ENCODE measurements at regions not wholly inside any gene's neighbourhood (a gene's known extent, or its start where the extent isn't known, plus 50 kb on each side); places are given as distances from the start of the nearest gene placed in this dataset.

DNA sequence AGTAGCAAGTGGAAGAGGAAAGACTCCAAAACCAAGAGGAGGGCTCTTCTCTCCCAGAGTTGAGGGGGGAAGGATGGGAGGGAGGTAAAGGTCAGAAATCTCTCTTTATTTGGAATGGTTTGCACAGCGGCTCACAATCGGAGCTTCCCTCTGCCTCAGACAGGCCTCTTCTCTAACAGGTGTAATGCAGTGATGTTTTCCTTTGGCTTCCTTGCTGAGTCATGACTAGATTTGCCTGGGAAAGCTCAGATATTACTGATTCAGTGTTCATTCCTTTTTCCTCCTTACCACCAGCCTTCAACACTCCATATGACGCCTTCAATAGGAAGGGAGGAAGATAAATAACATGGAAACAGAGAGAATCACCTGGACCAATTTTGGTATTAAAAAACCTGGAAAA, 136.6 kb downstream of the RNF152 start:
- no peak for DNase-seq

DNA sequence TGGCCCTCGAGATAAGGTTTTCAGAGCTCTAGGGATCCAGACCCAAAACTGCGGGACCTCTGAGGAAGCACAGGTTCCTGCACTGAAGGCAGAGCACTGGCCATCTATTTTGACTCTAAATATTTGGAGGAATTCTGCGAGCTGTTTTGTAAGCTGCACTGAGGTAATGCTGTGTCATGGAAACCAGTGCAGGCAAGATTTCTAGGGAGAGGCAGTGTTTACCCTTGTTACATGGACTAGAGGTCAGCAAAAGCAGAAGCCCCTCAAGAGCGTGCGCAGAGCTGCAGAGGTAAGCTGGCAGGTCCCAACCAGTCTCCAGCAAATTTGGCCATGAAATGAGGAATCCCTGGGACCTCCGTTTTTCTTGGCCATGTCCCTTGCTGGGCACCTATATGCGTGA, 137.3 kb downstream of the RNF152 start:
- no peak for DNase-seq

DNA sequence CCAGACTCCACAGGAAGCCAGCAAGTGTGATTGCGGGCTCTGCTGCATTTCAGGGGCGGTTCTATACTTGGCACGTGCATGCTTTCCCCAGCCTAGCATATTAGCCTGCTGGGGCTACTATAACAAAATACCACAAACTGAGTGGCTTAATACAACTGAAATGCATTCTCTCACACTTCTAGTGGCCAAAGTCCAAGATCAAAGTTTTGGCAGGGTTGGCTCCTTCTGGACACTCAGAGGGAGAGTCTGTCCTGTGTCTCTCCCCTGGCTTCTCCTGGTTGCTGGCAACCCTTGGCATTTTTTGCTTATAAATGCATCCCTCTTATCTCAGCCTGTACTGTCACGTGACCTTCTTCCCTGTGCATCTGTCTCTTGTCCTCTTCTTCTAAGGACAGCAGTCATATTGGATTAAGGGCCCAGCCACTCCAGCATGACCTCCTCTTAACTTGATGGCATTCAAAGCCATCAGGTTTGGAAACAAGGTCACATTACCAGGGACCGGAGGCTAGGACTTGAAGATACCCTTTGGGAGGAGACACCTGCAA, 138.7 kb downstream of the RNF152 start:
- no peak for DNase-seq

DNA sequence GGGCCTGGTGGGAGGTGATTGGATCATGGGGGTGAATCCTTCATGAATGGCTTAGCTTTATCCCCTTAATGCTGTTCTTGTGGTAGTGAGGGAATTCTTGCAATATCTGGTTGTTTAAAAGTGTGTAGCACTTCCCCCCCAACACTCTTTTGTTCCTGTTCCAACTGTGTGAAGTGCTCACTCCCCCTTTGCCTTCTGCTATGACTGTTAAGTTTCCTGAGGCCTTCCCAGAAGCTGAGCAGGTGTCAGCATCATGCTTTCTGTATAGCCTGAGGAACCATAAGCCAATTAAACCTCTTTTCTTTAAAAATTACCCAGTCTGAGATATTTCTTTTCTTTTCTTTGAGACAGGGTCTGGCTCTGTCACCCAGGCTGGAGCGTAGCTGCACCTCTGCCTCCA, 139.4 kb downstream of the RNF152 start:
- DNase-seq: no peak

DNA sequence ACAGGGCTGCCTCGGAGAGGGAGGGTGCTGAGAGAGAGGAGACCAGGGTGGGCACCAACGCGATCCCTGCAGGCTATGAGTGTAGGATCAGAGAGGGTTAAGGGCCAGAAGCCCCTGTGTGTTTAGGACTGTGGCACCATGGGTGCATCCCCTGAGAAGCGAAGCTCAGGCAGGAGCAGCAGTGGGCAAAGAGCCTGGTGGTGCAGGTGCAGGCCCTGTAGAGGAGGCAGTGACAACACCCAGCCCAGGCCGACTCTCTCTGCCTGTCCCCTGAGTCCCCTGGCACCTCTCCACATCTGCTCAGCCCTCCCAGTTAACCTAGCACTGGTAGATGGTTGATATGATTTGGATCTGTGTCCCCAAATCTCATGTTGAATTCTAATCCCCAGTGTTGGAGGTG, 139.8 kb downstream of the RNF152 start:
- no peak for DNase-seq

DNA sequence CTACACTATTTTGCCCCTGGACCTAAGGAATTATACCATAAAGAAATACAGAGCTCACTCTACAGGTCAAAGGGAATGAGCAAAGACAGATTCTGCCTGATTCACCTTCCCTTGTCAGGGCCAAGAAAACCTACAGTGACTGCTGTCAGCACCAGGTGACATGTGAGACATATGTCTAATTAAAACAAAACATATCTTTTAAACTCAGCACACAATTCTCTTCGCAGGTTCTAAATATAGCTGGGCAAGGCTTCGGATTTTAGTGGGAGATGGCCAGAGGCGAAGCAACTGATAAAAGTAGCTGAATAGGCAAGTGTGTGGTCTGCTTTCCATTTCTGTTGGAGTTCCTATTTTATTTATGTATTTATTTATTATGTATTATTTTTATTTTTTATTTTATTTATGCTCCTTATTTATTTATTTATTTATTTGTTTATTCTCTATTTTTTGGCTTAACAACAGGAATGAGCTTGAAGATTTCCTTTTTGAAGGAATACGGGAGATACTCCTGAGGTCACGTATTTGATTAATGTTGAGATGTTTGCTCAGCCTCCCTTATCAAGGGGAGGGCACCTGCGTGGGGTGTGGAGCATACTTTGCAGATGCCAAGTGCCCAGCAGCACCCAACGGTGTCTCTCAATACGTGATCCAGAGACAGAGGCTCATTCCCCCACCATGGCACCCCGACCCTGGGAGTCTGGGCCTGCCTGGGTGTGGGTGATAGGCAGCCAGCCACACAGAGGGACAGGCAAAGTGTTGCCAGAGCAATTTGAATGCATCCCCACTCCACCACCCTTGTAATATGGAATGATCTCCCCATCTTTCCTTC, 141.8 kb downstream of the RNF152 start:
- DNase-seq: no peak

DNA sequence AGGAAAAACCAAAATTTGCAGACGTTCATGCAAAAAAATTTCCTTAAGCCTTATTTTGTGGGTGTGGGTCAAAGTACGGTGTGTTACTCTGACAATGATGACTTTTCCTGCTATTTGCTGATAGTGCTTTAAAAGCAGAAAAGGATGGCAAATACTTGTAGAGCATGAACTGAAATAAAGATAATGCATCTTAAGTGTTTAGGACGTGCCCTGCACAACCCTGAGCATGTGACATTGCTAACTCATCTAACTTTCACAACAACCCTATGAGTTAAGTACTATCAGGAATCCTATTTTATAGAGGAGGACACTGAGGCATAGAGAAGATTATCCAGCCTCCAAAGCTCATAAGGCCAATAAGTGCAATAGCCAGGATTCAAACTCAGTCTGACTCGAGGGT, 143.3 kb downstream of the RNF152 start:
- DNase-seq: no peak

DNA sequence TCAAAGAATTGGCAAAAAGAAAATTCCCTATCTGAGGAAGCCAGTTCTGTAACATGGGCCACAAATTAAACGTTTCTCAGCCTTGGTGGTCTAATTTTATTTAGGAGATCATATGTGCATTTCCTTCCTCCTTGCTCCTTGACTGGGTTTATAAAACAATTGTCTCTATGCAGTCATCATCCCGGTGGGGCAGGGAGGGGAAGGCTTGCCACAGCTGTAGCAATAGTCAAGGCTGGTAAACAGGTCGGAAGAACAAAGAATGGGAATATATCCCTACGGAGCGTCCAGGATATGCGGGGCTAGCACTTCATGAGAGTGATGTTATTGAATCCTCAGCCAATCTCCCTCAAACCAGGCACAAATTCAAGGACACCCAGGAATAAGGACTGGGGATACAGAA, 143.8 kb downstream of the RNF152 start:
- DNase-seq: no peak

DNA sequence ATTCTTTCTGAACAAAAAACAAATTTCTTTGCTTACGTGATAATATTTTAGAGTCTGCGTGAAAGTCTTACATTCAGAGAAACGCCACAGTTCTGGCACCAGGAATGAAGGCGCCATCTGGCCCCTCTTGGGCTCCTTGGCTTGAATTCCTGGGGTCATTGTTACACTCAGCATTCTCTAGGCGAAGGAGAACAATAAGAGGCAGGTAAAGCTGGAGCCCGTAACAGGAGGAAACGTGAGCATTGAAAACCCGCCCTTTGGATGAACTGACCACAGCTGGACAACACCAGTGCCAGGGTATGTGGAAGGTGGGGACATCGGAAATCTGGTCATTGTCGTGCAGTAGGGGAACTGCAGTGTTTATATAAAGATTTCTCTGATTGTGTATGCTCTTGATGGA, 144.8 kb downstream of the RNF152 start:
- DNase-seq: no peak

DNA sequence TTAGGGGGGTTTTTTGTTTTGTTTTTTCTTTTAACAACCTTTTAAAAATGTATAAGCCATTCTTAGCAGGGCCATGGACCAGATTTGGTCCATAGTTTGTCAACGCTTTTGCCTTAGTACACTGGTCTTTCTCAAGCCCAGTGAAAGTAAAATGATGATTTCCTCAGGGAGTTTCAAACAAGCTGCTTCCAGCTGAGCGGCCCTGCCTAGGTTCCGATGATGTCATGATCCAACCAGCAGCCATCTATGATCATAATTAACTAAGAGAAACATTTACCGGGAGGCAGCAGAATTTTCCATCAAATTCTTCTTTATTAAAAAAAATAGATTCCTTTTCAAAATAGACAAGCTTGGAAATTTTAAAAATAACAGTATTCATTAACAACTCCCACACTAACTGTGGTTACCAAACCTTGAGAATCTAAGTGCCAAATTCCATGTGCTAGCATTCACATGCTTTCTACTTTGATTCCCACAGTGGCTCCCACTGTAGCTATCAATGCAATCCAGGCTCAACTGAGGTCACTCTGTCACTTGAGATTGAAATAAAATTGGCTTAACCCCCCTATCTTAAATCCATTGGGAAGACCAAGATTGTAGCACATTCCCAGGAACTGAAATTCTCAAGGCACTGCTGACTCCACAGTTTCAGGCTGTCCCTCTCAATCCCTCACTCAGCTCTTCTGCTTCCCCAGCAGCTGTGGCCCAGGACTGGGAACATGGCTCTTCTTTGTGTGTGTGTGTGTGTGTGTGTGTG, 148.9 kb downstream of the RNF152 start:
- DNase-seq: peak in 2 of 56 donors; percentile 3 to 23

DNA sequence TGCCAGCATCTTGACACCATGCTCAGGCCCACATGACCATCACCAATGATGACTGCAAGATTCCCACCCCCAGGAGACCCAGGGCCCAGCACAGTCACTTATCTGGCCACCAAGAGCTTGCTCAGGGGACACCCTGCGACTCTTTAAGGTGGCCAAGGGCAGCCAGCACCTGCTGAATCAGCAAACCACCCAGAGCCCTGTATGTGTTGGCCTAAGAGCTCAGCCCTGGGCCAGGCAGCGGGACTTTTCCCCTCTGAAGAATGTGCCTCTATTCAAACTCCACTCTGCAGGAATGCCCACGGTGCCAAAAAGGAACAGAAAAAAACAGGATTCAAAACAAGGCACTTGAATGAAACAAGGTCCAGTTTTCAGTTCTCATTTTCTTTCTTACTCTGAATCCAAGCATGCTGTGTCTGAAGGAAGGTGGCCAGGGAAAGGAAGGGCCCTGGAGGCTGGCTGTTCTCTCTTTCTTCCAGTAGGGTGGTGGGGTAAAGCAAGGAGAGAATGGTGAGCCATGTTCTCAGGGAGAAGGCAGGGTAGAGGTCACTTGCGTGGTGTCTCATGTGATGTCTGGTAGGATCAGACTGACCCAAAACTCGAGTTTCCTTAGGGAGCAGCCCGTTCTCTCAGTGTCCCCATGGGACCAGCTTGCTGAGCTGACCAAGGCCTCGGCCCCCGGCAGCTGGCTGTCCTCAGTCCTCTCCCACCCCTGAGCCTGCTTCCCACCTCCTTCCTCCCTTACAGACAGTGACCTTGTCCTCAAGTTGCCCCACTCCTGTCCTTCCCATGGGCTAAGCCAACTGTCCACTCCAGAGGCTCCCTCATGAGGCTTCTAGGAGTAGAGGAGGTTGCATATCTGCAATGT, 150.0 kb downstream of the RNF152 start:
- DNase-seq: peak in 10 of 56 donors; percentile 3 to 25 (median 20)

DNA sequence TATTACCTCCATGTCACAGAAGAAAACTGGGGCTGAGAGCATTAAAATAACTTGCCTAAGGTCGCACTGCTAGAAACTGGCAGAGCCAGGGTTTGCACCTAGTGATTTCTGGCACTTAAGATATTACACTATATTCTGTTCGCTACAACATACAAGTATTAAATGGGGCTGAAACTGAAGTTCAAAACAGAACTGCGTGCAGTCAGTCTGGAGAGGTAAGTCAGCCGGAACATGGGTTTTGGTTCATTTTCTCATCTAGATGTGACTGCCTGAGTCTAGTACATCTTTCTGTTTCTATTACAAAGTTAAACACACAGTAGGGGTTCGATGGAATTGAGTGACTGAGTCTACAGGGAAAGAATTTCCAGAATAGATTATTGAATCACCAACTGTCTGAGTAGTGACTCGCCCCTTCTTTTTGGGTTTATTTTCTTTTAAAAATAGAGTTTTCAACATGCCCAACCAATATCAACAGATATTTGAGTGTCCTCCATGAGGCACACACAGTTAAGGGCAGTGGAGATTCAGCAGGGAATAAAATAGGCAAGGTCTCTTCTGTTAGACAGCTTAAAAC, 150.8 kb downstream of the RNF152 start:
- DNase-seq: no peak

DNA sequence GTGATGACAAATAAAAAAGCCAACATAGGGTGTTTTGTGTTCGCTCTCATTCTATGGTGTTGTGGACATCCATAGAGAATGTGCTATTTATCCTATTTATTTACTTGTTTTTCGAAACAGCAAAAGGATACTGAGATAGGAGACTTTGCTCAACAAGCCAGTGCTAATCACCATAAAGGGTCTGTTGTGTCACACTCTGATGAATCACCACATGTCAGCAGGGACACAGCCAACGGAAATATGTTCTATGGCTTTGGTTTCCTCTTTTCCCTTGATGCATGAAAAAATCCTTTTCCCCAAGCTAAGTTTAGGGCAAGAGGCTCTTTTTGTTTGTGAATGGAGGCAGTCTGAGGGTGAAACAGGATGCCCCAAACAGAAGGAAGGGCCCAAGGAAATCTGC, 154.3 kb downstream of the RNF152 start:
- DNase-seq: no peak

DNA sequence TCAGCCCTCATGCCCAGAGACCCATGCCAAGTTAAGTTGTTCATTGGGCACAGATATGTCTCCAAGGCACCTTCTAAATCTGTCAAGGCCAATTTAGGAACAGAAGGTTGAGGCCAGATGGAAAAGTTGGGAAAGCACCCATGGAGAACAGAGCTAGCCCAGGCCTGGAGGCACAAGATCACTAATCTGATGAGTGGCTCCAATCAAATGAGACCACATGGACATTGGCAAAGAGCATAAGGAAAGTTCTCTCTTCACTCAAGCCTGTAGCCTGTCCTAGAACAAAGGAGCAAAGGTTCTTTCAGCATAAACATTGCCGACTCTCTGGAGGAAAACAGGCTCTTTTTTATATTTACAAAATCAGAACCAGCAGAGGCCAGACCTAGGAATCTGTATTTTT, 154.8 kb downstream of the RNF152 start:
- DNase-seq: no peak

DNA sequence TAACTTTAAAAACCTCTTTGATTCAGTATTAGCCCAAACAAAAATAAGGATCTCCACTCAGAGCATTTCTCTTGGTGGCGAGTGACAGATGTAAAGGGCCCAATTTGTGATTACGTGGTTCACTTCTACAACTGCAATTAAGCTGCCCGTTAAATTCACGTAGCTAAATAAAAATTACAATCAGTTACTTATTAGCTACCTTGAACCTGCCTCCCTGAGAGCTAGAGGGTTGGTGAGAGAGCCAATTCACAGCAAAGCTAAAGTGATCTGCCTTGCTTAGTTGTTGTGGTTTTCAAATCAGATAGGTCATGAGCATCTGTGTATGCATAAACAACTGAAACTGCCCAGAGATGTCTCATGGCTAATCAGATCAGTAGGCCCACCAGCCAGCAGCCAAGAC, 156.7 kb downstream of the RNF152 start:
- DNase-seq: no peak

DNA sequence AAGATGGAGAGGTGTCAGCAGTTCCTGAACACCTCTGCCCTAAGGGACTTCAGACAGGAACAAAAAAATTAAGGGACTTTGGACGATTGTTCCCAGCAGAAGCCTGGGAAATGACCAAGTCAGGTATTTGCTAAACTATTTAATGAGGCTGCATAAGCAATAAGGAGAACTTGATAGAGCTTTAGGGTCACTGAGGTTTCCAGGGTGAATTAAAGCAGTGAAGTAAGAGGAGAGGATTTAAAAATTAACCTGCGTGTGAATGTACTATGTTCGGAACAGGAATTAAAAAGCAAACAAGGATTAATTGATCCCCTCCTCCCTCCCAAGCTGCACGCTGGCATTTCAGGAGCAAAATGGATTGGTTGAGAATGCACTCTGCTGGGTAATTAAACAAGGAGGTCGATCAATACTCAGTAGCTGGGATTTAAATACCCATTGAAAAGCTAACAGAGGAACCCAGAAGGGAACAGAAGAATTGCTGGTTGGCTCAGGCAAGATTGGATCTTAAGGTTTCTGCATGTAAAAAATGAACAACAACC, 157.2 kb downstream of the RNF152 start:
- DNase-seq: no peak

DNA sequence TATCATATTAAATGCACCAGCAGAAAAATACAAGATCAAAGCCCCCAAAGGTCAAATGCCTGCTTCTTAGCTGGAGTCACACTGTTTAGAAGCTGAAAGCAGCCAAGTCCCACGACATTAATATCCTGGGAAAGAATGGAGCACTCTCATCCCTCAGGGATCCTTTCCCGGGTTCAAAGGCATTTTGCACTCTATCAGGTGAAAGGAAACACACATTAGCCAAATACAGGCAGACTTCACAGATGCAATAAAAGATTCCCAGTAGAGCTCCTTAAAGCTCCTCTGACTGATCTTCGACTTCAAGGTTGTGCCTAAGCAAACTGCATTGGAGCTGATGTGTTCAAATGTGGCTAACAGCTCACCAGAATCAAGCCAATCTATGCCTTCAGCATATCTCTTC, 158.4 kb downstream of the RNF152 start:
- no peak for DNase-seq

DNA sequence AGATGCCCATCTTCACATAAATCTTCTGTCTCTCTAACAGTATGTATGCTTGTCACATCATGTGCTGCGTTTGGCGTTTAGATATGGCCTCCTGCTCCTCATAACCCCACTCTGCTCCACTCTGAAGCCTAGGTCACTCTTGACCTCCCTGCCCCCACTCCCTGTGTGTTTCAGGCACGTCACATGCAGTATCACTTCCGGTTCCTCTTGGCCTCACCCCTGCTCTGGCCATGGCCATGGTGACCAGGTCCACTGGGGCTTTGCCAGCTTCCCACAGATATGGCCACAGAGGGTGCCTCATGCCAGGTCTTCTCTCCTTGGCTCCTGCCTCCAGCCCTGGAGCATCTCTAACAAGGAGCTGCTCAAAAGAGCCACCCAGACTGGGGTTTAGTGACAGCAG, 160.0 kb downstream of the RNF152 start:
- DNase-seq: no peak

DNA sequence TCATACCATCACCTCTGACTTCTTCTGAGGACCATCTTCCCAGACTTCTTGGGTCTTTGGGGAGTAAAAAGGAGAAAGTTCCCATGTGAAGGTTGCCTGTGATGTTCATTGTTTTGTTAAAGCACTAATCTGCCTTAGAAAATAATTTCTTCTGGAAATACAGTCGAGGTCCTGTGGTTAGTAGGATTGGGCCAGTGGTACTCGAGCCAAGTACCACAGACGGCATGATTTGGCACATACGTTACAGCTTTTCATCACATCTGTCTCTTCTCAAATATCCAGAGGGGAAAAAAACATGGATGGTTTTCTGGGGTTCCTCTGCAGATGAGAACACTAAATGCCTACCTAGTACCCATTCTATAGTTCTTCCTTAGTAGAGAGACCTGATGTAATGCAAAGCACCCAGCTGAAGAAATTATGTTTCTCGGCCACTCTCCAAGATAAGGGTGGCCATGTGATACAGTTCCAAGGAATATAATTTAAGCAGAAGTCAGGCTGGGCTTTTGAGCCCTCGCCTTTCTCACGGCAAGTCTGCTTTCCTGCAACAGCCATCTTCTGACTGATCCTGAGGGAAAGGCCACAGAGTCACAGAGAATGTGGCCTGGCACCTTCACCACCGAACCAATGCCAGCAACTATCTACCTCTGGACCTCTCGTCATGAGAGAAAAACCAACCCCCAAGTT, 161.0 kb downstream of the RNF152 start:
- no peak for DNase-seq

DNA sequence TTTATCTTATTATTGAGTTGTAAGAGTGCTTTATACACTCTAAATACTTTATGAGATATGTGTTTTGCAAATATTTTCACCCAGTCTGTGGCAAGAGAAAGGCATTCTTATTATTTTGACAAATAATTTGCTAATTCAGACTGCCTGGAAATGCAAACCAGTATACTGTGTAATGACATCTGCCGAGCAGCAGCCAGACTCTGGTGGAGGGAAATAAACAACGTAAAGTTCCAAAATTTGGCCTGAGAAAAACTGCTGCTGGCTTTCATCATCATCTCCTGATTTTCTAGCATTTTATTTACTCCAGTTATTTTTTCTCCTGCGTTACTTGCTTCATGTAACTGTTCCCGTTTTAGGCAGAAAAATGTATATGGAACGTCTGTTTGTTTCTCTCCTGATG, 161.6 kb downstream of the RNF152 start:
- DNase-seq: no peak

Data from nucleus accumbens (tissue), 56 donors.